ENCODE measurements at regions not wholly inside any gene's neighbourhood (a gene's known extent, or its start where the extent isn't known, plus 50 kb on each side); places are given as distances from the start of the nearest gene placed in this dataset.

DNA sequence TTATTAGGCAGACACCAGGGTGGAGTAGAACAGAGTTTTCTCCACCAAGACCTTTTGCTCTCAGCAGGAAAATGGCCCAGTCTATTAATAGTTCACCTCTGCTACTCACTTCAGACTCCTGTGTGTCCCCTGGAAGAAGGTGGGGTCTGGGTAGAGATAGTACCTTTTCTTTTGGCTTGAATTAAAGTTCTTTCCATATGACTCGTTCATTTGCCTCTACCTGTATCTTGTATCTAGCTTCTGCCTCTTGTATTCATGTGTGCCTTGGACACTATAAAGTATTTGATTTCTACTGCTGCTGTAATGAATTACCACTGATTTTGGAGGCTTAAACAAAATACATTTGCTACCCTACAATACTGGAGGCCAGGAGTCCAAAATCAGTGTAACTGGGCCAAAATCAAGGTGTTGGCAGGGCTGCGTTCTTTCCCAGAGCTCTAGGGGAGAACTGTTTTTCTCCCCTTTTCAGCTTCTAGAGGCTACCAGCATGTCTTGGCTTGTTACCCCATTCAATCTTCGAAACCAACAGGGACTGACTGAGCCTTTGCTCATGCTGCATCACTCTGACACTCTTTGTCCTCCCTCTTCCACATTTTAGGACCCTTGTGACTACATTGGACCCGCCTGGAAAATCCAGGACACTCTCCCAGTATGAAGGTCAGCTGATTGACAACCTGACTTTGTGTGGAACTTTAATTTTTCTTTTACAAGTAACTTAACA, 155.6 kb upstream of the PRSS58 start:
- H3K4me1 ChIP-seq (ENCODE audit: control insufficient read depth in 2 of 2, insufficient read depth in 2 of 2, low read length in 1 of 2), result no peaks in the 10 kb centered on the region
- no peak overlapping the region for H3K4me3 ChIP-seq (ENCODE audit: low read depth in 1 of 2, low read length in 2 of 2)
- no peak overlapping the region for H3K27ac ChIP-seq (ENCODE audit: low read depth in 2 of 2, low read length in 1 of 2)
- no peaks in the 10 kb centered on the region for H3K9me3 ChIP-seq (ENCODE audit: control insufficient read depth in 2 of 2, insufficient read depth in 1 of 2, low read depth in 1 of 2, low read length in 1 of 2)
- H3K27me3 ChIP-seq (ENCODE audit: control insufficient read depth in 1 of 2, insufficient read depth in 2 of 2, low read length in 2 of 2), result no peaks in the 10 kb centered on the region
- 64 to 75% methylated on average over 4 of the region's 4 CpGs for WGBS, 2 donors
- H3K36me3 ChIP-seq (ENCODE audit: control insufficient read depth in 2 of 2, insufficient read depth in 2 of 2, low read length in 1 of 2), result no peaks in the 10 kb centered on the region

DNA sequence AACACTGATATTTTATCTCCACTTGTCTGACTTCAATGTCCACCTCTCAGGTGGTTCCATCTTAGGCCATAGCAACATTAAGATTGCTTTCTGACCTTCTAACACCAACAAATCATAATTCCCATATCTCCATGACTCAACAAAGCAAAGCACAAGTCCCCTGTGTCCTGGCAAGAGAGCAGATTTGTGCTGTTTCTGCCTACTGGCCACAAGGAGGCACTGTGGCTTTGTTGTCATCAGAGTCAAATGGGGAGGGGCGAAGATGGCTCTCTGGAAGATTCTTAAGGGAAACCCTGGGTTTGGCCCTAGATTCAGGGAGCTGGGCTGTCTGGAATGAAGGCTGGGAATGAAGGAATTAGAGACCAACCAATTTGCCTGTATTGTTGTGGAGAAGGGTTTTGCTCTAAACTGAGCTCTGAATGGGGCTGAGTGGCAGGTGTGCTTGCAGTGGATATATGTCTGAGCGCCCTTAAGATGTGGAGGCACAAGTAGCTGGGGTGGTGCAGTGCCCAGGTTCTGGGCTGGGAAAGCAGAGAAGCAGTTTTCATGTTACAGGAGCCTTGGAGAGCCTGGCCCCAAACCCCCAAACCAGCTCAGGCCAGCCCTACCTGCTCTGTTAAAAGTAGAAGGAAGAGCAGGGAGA, 154.8 kb upstream of the PRSS58 start:
- Histone ChIP-seq H3K4me1 (ENCODE audit: control insufficient read depth in 2 of 2, insufficient read depth in 2 of 2, low read length in 1 of 2) (no peaks in the 10 kb centered on the region), H3K27me3 (ENCODE audit: control insufficient read depth in 1 of 2, insufficient read depth in 2 of 2, low read length in 2 of 2) (no peaks in the 10 kb centered on the region), H3K9me3 (ENCODE audit: control insufficient read depth in 2 of 2, insufficient read depth in 1 of 2, low read depth in 1 of 2, low read length in 1 of 2) (no peaks in the 10 kb centered on the region), H3K36me3 (ENCODE audit: control insufficient read depth in 2 of 2, insufficient read depth in 2 of 2, low read length in 1 of 2) (no peaks in the 10 kb centered on the region), H3K27ac (ENCODE audit: low read depth in 2 of 2, low read length in 1 of 2) (no peak overlapping the region), H3K4me3 (ENCODE audit: low read depth in 1 of 2, low read length in 2 of 2) (no peak overlapping the region)
- 86 to 88% methylated on average over 2 of the region's 2 CpGs for WGBS, 2 donors

DNA sequence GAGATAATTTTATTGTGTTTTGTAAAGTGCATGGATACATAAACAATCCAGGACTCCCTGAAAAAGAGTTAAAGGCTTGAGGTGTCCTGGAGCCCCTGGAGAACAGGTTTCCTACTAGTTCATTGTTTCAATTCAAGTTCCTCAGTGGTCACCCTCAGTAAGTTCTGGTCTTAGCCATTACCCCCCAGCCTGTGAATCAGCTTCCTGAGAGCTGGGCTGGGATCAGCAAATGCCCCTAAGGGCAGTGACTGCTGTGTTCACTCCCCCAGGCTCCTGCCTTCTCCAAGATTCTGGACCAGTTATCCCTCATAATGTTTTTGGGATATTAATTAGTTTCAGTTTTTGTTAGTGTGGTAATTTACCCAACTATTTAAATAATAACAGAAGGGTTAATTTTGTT, 151.6 kb upstream of the PRSS58 start:
- no peak overlapping the region for H3K4me3 ChIP-seq (ENCODE audit: low read depth in 1 of 2, low read length in 2 of 2)

DNA sequence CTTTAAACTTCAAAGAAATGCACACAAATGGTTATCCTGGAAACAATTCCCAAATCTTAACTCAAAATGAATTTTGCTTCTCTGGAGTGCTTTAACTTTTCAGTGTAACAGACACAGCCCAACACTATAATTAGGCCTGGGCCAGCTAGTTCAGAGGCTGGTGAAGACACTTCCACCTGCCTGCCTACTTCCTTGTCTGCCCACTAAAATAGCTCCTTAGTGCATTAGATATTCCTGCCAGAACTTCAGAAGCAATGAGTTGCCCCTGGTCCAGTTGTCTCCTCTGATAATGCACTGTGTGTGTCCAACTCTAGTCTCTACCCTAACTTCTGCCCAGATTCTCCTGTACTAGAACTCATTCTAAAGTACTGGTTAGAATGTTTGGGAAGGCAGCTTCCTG, 150.9 kb upstream of the PRSS58 start:
- H3K4me1 ChIP-seq (ENCODE audit: control insufficient read depth in 2 of 2, insufficient read depth in 2 of 2, low read length in 1 of 2), result no peaks in the 10 kb centered on the region
- H3K27ac ChIP-seq (ENCODE audit: low read depth in 2 of 2, low read length in 1 of 2), result no peak overlapping the region
- H3K27me3 ChIP-seq (ENCODE audit: control insufficient read depth in 1 of 2, insufficient read depth in 2 of 2, low read length in 2 of 2), result no peaks in the 10 kb centered on the region
- no peak overlapping the region for H3K4me3 ChIP-seq (ENCODE audit: low read depth in 1 of 2, low read length in 2 of 2)
- no peaks in the 10 kb centered on the region for H3K36me3 ChIP-seq (ENCODE audit: control insufficient read depth in 2 of 2, insufficient read depth in 2 of 2, low read length in 1 of 2)
- no peaks in the 10 kb centered on the region for H3K9me3 ChIP-seq (ENCODE audit: control insufficient read depth in 2 of 2, insufficient read depth in 1 of 2, low read depth in 1 of 2, low read length in 1 of 2)

More for the DNA sequence above, 151.6 kb upstream of the PRSS58 start:
- Histone ChIP-seq H3K9me3 (ENCODE audit: control insufficient read depth in 2 of 2, insufficient read depth in 1 of 2, low read depth in 1 of 2, low read length in 1 of 2) (no peaks in the 10 kb centered on the region), H3K4me1 (ENCODE audit: control insufficient read depth in 2 of 2, insufficient read depth in 2 of 2, low read length in 1 of 2) (no peaks in the 10 kb centered on the region), H3K27me3 (ENCODE audit: control insufficient read depth in 1 of 2, insufficient read depth in 2 of 2, low read length in 2 of 2) (no peaks in the 10 kb centered on the region), H3K36me3 (ENCODE audit: control insufficient read depth in 2 of 2, insufficient read depth in 2 of 2, low read length in 1 of 2) (no peaks in the 10 kb centered on the region), H3K27ac (ENCODE audit: low read depth in 2 of 2, low read length in 1 of 2) (no peak overlapping the region)

DNA sequence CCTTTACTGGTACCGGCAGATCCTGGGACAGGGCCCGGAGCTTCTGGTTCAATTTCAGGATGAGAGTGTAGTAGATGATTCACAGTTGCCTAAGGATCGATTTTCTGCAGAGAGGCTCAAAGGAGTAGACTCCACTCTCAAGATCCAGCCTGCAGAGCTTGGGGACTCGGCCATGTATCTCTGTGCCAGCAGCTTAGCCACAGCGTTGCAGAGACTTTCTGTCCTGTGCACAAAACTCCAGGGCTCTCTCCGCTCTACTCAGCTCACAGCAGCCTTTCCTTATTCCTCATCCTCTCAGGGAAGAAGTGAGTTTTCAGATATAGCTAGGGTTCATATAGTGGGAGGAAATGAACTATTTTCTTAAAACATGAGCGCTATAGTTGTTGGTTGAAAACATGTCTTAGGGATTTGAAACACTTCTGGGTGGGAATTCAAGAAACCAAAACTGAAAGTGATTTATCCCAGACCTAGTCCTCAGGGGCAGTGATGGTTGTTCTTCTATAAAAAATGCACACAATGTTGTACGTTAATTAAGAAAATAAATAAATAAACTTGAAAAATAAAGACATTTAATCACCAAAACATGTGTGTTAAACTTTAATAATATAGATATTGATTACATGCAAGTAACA, 150.2 kb upstream of the PRSS58 start:
- Histone ChIP-seq H3K4me1 (ENCODE audit: control insufficient read depth in 2 of 2, insufficient read depth in 2 of 2, low read length in 1 of 2) (no peaks in the 10 kb centered on the region), H3K36me3 (ENCODE audit: control insufficient read depth in 2 of 2, insufficient read depth in 2 of 2, low read length in 1 of 2) (no peaks in the 10 kb centered on the region), H3K27ac (ENCODE audit: low read depth in 2 of 2, low read length in 1 of 2) (no peak overlapping the region), H3K27me3 (ENCODE audit: control insufficient read depth in 1 of 2, insufficient read depth in 2 of 2, low read length in 2 of 2) (no peaks in the 10 kb centered on the region), H3K4me3 (ENCODE audit: low read depth in 1 of 2, low read length in 2 of 2) (no peak overlapping the region), H3K9me3 (ENCODE audit: control insufficient read depth in 2 of 2, insufficient read depth in 1 of 2, low read depth in 1 of 2, low read length in 1 of 2) (no peaks in the 10 kb centered on the region)
- 67 to 71% methylated on average over 8 of the region's 8 CpGs for WGBS, 2 donors

DNA sequence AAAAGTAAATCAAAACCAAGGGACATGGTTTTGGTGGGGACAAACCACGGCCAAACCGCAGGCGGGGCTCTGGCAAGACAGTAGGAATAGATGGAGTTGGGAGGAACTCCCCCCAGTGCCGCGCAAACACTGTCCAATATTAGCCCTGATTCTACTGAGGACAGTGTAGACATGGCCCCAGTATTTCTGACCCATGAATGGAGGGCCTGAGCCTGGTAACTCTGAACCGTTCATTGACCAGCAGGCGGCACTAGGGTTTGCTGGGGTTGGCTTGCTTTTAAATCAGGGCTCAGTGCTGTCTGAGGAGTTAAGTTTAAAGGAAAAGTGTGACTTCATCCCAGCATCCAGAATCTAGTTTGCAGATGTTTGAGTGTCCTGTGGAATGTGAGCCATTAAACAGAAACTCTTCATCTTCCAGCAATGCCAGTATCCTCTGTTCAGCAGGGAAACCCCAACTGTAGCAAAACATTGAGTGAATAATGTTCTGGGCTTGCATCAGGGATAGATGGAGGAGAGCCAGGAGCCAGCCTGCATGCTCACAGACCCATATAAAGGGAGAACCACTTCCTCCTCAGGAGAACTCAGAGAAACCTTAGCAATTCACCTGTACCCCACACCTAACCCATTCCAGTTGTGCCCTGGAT, 147.4 kb upstream of the PRSS58 start:
- 79 to 90% methylated on average over 7 of the region's 7 CpGs for WGBS, 2 donors
- no peaks in the 10 kb centered on the region for H3K27me3 ChIP-seq (ENCODE audit: control insufficient read depth in 1 of 2, insufficient read depth in 2 of 2, low read length in 2 of 2)
- H3K9me3 ChIP-seq (ENCODE audit: control insufficient read depth in 2 of 2, insufficient read depth in 1 of 2, low read depth in 1 of 2, low read length in 1 of 2), result no peaks in the 10 kb centered on the region
- H3K4me1 ChIP-seq (ENCODE audit: control insufficient read depth in 2 of 2, insufficient read depth in 2 of 2, low read length in 1 of 2), result no peaks in the 10 kb centered on the region
- no peak overlapping the region for H3K4me3 ChIP-seq (ENCODE audit: low read depth in 1 of 2, low read length in 2 of 2)
- no peak overlapping the region for H3K27ac ChIP-seq (ENCODE audit: low read depth in 2 of 2, low read length in 1 of 2)
- no peaks in the 10 kb centered on the region for H3K36me3 ChIP-seq (ENCODE audit: control insufficient read depth in 2 of 2, insufficient read depth in 2 of 2, low read length in 1 of 2)

DNA sequence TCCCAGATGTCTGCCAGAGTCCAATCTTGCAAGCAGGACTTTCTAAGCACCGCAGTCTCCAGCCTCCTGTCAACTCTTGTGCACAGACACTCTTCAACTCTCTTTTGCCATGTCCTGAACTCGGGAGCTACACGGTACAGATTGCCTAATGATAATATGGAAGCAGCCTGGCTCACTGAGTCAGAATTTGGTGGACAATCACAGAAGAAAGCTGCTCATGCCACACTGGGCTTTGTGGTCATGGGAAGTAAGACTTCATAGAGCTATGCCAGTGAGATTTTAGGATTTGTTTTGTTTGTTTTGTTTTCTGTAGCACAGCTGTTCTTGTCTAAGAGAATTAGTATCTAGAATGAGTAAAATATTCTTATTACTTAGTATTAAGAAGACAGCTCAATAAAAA, 144.1 kb upstream of the PRSS58 start:
- 65 to 68% methylated on average over 3 of the region's 3 CpGs for WGBS, 2 donors
- no peak overlapping the region for H3K27ac ChIP-seq (ENCODE audit: low read depth in 2 of 2, low read length in 1 of 2)

DNA sequence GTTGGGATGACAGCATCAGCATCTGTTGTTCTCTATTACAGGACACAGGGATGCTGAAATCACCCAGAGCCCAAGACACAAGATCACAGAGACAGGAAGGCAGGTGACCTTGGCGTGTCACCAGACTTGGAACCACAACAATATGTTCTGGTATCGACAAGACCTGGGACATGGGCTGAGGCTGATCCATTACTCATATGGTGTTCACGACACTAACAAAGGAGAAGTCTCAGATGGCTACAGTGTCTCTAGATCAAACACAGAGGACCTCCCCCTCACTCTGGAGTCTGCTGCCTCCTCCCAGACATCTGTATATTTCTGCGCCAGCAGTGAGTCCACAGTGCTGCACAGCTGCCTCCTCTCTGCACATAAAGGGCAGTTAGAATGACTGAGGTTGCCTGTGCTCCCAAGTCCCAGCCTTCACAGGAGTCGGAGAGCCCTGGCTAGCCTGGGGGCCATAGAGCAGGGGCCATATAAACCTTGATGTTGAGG, 142.2 kb upstream of the PRSS58 start:
- WGBS, 2 donors, result 66 to 80% methylated on average over 5 of the region's 5 CpGs
- Histone ChIP-seq H3K4me1 (ENCODE audit: control insufficient read depth in 2 of 2, insufficient read depth in 2 of 2, low read length in 1 of 2) (no peaks in the 10 kb centered on the region), H3K36me3 (ENCODE audit: control insufficient read depth in 2 of 2, insufficient read depth in 2 of 2, low read length in 1 of 2) (no peaks in the 10 kb centered on the region), H3K4me3 (ENCODE audit: low read depth in 1 of 2, low read length in 2 of 2) (no peak overlapping the region), H3K9me3 (ENCODE audit: control insufficient read depth in 2 of 2, insufficient read depth in 1 of 2, low read depth in 1 of 2, low read length in 1 of 2) (no peaks in the 10 kb centered on the region), H3K27ac (ENCODE audit: low read depth in 2 of 2, low read length in 1 of 2) (no peak overlapping the region), H3K27me3 (ENCODE audit: control insufficient read depth in 1 of 2, insufficient read depth in 2 of 2, low read length in 2 of 2) (no peaks in the 10 kb centered on the region)

More for the DNA sequence above, 144.1 kb upstream of the PRSS58 start:
- Histone ChIP-seq H3K9me3 (ENCODE audit: control insufficient read depth in 2 of 2, insufficient read depth in 1 of 2, low read depth in 1 of 2, low read length in 1 of 2) (no peaks in the 10 kb centered on the region), H3K27me3 (ENCODE audit: control insufficient read depth in 1 of 2, insufficient read depth in 2 of 2, low read length in 2 of 2) (no peaks in the 10 kb centered on the region), H3K4me3 (ENCODE audit: low read depth in 1 of 2, low read length in 2 of 2) (no peak overlapping the region), H3K4me1 (ENCODE audit: control insufficient read depth in 2 of 2, insufficient read depth in 2 of 2, low read length in 1 of 2) (no peaks in the 10 kb centered on the region), H3K36me3 (ENCODE audit: control insufficient read depth in 2 of 2, insufficient read depth in 2 of 2, low read length in 1 of 2) (no peaks in the 10 kb centered on the region)

DNA sequence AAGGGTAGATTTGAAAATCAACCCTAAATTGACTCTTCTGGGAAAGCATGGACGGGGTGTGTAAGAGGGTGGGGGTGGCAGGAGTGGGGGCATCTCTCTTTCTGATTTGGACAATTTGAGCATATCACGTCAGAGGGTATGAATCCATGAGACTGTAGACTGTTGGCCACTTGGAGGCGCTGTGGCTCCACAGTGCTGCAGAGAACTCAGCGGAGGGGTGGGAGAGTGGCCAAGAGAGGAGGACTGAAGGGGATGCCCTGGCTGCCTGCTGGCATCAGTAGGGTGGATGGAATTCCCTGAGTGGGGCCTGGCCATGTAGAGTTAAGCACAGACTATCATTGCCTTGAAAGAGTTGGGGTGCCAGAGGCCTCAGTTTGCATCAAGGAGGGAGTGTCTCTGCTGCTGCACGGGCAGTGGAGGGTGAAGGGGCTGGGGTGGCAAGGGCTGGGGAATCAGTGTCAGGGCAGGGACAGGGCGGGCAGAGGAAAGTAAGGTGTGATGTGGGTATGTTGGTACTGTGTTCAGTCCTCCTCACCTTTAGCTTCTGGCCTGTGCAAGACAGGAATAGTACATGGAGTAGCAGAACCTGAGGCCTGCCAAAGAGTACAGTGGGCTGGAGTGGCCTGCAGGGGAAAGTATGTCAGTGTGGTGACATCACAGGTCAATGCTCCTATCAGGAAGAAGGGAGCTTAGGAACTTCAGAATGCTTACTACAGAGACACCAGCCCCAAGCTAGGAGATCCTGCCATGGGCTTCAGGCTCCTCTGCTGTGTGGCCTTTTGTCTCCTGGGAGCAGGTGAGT, 133.5 kb upstream of the PRSS58 start:
- no peaks in the 10 kb centered on the region for H3K9me3 ChIP-seq (ENCODE audit: control insufficient read depth in 2 of 2, insufficient read depth in 1 of 2, low read depth in 1 of 2, low read length in 1 of 2)
- WGBS, 2 donors, result 70 to 75% methylated on average over 6 of the region's 6 CpGs
- no peaks in the 10 kb centered on the region for H3K4me1 ChIP-seq (ENCODE audit: control insufficient read depth in 2 of 2, insufficient read depth in 2 of 2, low read length in 1 of 2)
- no peak overlapping the region for H3K4me3 ChIP-seq (ENCODE audit: low read depth in 1 of 2, low read length in 2 of 2)
- no peak overlapping the region for H3K27ac ChIP-seq (ENCODE audit: low read depth in 2 of 2, low read length in 1 of 2)
- H3K27me3 ChIP-seq (ENCODE audit: control insufficient read depth in 1 of 2, insufficient read depth in 2 of 2, low read length in 2 of 2), result no peaks in the 10 kb centered on the region
- H3K36me3 ChIP-seq (ENCODE audit: control insufficient read depth in 2 of 2, insufficient read depth in 2 of 2, low read length in 1 of 2), result no peaks in the 10 kb centered on the region
